H1 (cell line): ENCODE measurements at regions not wholly inside any gene's neighbourhood (a gene's known extent, or its start where the extent isn't known, plus 50 kb on each side); places are given as distances from the start of the nearest gene placed in this dataset.

Experiments used
- CTCF ChIA-PET: fragments of 300-600 bp; sonication (Branson Sonifier 250); formaldehyde crosslinking; loops from one replicate; lab custom pipeline; 2021; ENCODE audit not compliant: partially characterized antibody; lab: Charles Lee
- POLR2A ChIA-PET: fragments of 300-600 bp; sonication (Branson Sonifier 250); formaldehyde crosslinking; loops from one replicate; lab custom pipeline; 2021; ENCODE audit warnings: inconsistent platforms; ENCODE audit not compliant: partially characterized antibody; lab: Charles Lee
- DNase-seq, 2 experiments: peaks; one replicate each; pipeline versions ENCODE4 v3.0.0 to v3.0.0-alpha.2; 2010 to 2022; ENCODE audit warnings: low spot score in 2 of 2, low read depth in 1 of 2, mixed read lengths in 1 of 2
- FAIRE-seq: peaks from 2 replicates; lab custom pipeline; 2011; peaks lifted over from hg19 to GRCh38; lab: Jason Lieb, UNC
- H2AFZ ChIP-seq: 2 replicates; pipeline ENCODE4 v1.8.1; 2012; ENCODE audit warnings: low read length, inconsistent platforms
- H2AK5ac ChIP-seq: 2 replicates; pipeline ENCODE4 v1.6.1; 2013; ENCODE audit warnings: low read depth, low read length
- H2BK120ac ChIP-seq: replicated peaks from 2 replicates; pipeline ENCODE3; 2013; ENCODE audit warnings: low read depth, low read length, inconsistent platforms
- H2BK12ac ChIP-seq: 2 replicates; pipeline ENCODE4 v1.6.1; 2013; ENCODE audit warnings: low read depth, low read length
- H2BK15ac ChIP-seq: 2 replicates; pipeline ENCODE4 v1.6.1; 2013; ENCODE audit warnings: low read length
- H2BK20ac ChIP-seq: 2 replicates; pipeline ENCODE4 v1.6.1; 2013; ENCODE audit warnings: low read length
- H2BK5ac ChIP-seq: 2 replicates; pipeline ENCODE4 v1.6.1; 2013; ENCODE audit warnings: low read depth, low read length
- H3K14ac ChIP-seq: 2 replicates; pipeline ENCODE4 v1.6.1; 2013; ENCODE audit warnings: inconsistent platforms; ENCODE audit not compliant: insufficient read length
- H3K18ac ChIP-seq: 2 replicates; pipeline ENCODE4 v1.6.1; 2013; ENCODE audit warnings: low read length; ENCODE audit errors: extremely low read depth
- H3K23ac ChIP-seq: 2 replicates; pipeline ENCODE4 v1.6.1; 2013; ENCODE audit warnings: inconsistent platforms; ENCODE audit not compliant: insufficient read length
- H3K23me2 ChIP-seq: 2 replicates; pipeline ENCODE4 v1.6.1; 2013; ENCODE audit warnings: low read depth, low read length
- H3K27ac ChIP-seq: 2 replicates; pipeline ENCODE4 v1.6.1; 2011; ENCODE audit warnings: low read depth, low read length, inconsistent platforms
- H3K27me3 ChIP-seq, 4 experiments: replicated peaks in 1 of 4; 1 replicate in 1 of 4; 2 replicates in 3 of 4; pipeline versions ENCODE4 v1.6.1 to v1.8.1; 2011 to 2013; ENCODE audit warnings: low read length in 3 of 4, mild to moderate bottlenecking in 3 of 4, inconsistent platforms in 2 of 4, mixed read lengths in 2 of 4, moderate library complexity in 1 of 4; ENCODE audit not compliant: control insufficient read depth in 3 of 4, insufficient read depth in 3 of 4; ENCODE audit errors: extremely low read depth in 1 of 4
- H3K36me3 ChIP-seq, 4 experiments: 2 replicates each; pipeline versions ENCODE4 v1.6.1 to v1.8.1; 2011 to 2013; ENCODE audit warnings: mild to moderate bottlenecking in 4 of 4, low read length in 3 of 4, moderate library complexity in 2 of 4, control low read depth in 1 of 4, inconsistent platforms in 1 of 4; ENCODE audit not compliant: insufficient read depth in 4 of 4, control insufficient read depth in 2 of 4
- H3K4ac ChIP-seq: replicated peaks from 2 replicates; pipeline ENCODE3; 2013; ENCODE audit warnings: low read length, low read depth, mixed read lengths, inconsistent platforms; ENCODE audit not compliant: insufficient read length
- H3K4me1 ChIP-seq, 4 experiments: replicated peaks in 1 of 4; 1 replicate in 1 of 4; 2 replicates in 3 of 4; pipeline versions ENCODE4 v1.6.1 to v1.8.1; 2011 to 2013; ENCODE audit warnings: low read length in 3 of 4, inconsistent platforms in 2 of 4, mixed read lengths in 1 of 4; ENCODE audit not compliant: insufficient read depth in 4 of 4, control insufficient read depth in 3 of 4
- H3K4me2 ChIP-seq, 2 experiments: 2 replicates each; pipeline versions ENCODE4 v1.6.1 to v1.8.1; 2011 to 2013; ENCODE audit warnings: low read depth in 2 of 2, low read length in 2 of 2, control low read depth in 1 of 2, inconsistent platforms in 1 of 2, mild to moderate bottlenecking in 1 of 2; ENCODE audit not compliant: insufficient read depth in 1 of 2
- H3K4me3 ChIP-seq, 4 experiments: fragments of 200-600, 300-600 bp in 1 of 4; sonication (generic), shearing (Covaris generic), sonication (Bioruptor Twin) in 1 of 4; 2 replicates each; pipeline versions ENCODE4 v1.5.1 to v1.8.1; 2011 to 2016; ENCODE audit warnings: low read length in 4 of 4, low read depth in 3 of 4, control low read depth in 2 of 4, inconsistent platforms in 2 of 4, mild to moderate bottlenecking in 2 of 4, mixed read lengths in 1 of 4, moderate library complexity in 1 of 4; ENCODE audit not compliant: insufficient read depth in 2 of 4; ENCODE audit errors: extremely low read depth in 1 of 4
- H3K56ac ChIP-seq: replicated peaks from 2 replicates; pipeline ENCODE3; 2013; ENCODE audit warnings: low read depth, mild to moderate bottlenecking, mixed read lengths, low read length, inconsistent platforms; ENCODE audit not compliant: insufficient read length
- H3K79me1 ChIP-seq: 2 replicates; pipeline ENCODE4 v1.6.1; 2013; ENCODE audit warnings: low read depth, low read length, control low read depth
- H3K79me2 ChIP-seq, 2 experiments: 2 replicates each; pipeline versions ENCODE4 v1.6.1 to v1.8.1; 2012 to 2013; ENCODE audit warnings: low read length in 2 of 2, mild to moderate bottlenecking in 2 of 2, inconsistent platforms in 1 of 2; ENCODE audit not compliant: insufficient read depth in 2 of 2, control insufficient read depth in 1 of 2
- H3K9ac ChIP-seq, 4 experiments: replicated peaks in 1 of 4; 1 replicate in 1 of 4; 2 replicates in 3 of 4; pipeline versions ENCODE4 v1.6.1 to v1.8.1; 2011 to 2013; ENCODE audit warnings: low read depth in 3 of 4, low read length in 3 of 4, control low read depth in 2 of 4, mild to moderate bottlenecking in 2 of 4, moderate library complexity in 2 of 4, inconsistent platforms in 1 of 4; ENCODE audit errors: extremely low read depth in 1 of 4
- H3K9me3 ChIP-seq, 2 experiments: 2 replicates each; pipeline versions ENCODE4 v1.6.1 to v1.8.1; 2012 to 2013; ENCODE audit warnings: mild to moderate bottlenecking in 2 of 2, moderate library complexity in 2 of 2, control low read depth in 1 of 2, inconsistent platforms in 1 of 2, low read depth in 1 of 2, low read length in 1 of 2, mixed read lengths in 1 of 2; ENCODE audit not compliant: insufficient read depth in 2 of 2
- H4K20me1 ChIP-seq, 2 experiments: replicated peaks in 1 of 2; 2 replicates each; pipeline versions ENCODE3 to v1.8.1; 2011 to 2013; ENCODE audit warnings: inconsistent platforms in 2 of 2, low read length in 2 of 2, mild to moderate bottlenecking in 1 of 2; ENCODE audit not compliant: insufficient read depth in 2 of 2, control insufficient read depth in 1 of 2
- H4K5ac ChIP-seq: 2 replicates; pipeline ENCODE4 v1.6.1; 2013; ENCODE audit warnings: low read length, low read depth, mixed read lengths, inconsistent platforms; ENCODE audit not compliant: insufficient read length
- H4K8ac ChIP-seq: 2 replicates; pipeline ENCODE4 v1.8.0; 2013; ENCODE audit warnings: mild to moderate bottlenecking, moderate library complexity, low read length, inconsistent platforms; ENCODE audit not compliant: insufficient read depth; ENCODE audit errors: extremely low read depth
- H4K91ac ChIP-seq: replicated peaks from 2 replicates; pipeline ENCODE3; 2013; ENCODE audit warnings: low read length, mixed read lengths, inconsistent platforms; ENCODE audit not compliant: insufficient read length
- CBX8 ChIP-seq: fragments of 300-800, 300-1000 bp; sonication (generic); IDR thresholded peaks from 2 replicates; pipeline ENCODE4 v1.7.1; 2016; ENCODE audit warnings: low read depth, low read length, borderline replicate concordance
- CREB1 ChIP-seq: IDR thresholded peaks from 2 replicates; pipeline ENCODE4 v1.6.1; 2012; ENCODE audit warnings: inconsistent platforms
- EP300 ChIP-seq, 2 experiments: IDR thresholded peaks; 1 replicate in 1 of 2; 2 replicates in 1 of 2; pipeline ENCODE4 v1.6.1; 2011 to 2012; ENCODE audit warnings: low read depth in 2 of 2, low read length in 2 of 2, mild to moderate bottlenecking in 2 of 2, borderline replicate concordance in 1 of 2, inconsistent platforms in 1 of 2, moderate library complexity in 1 of 2
- SP2 ChIP-seq: IDR thresholded peaks from 2 replicates; pipeline ENCODE4 v1.6.1; 2012; ENCODE audit warnings: mild to moderate bottlenecking, low read length, inconsistent platforms
- SUZ12 ChIP-seq: fragments of 200-600 bp; sonication (generic); IDR thresholded peaks from 2 replicates; pipeline ENCODE4 v1.6.1; 2012; ENCODE audit warnings: mild to moderate bottlenecking, inconsistent platforms, low read length, moderate library complexity, mixed read lengths
- WGBS, 2 experiments: shearing (Covaris generic) in 1 of 2; methylation state at CpG; one replicate each; pipeline versions ENCODE4 v1.1.6 to v1.1.7; 2013 to 2015; ENCODE audit warnings: low lambda C conversion rate in 2 of 2, mixed read lengths in 2 of 2, inconsistent platforms in 1 of 2, low coverage in 1 of 2, missing lambda C conversion rate in 1 of 2; ENCODE audit not compliant: insufficient replicate concordance in 2 of 2, insufficient coverage in 1 of 2, insufficient read length in 1 of 2; ENCODE audit errors: extremely low coverage in 1 of 2, missing lambda C conversion rate in 1 of 2; 5-methylcytosine and 5-hydroxymethylcytosine counted together

DNA sequence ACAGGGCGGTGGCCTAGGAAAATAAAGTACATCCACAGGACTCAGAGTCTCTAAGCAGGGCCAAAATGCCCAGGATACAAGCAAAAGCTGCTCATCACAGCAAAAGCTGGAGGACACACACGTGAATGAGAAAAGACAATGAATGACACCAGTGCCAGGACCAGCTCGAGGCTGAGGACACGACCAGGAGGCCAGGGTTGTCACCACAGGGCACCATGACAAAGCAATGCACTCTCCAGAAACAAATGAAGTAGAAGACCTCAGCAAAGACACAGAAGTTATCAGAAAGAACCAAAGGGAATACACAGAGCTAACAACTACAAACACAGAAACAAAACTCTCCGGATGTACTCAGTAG is 92.1 kb downstream of the FOXL3 start:
- FAIRE-seq (no peak), DNase-seq (no peak)
- H3K18ac ChIP-seq = no peak overlapping the region; the same call in 1 of the 2 replicates
- H4K20me1 ChIP-seq = no peaks in the 10 kb centered on the region
- H3K9me3 ChIP-seq = peaks cover 3 to 6% of the 10 kb centered on the region in 2 experiments; a peak in 1 of 4 replicates
- H3K56ac ChIP-seq = no peak overlapping the region
- no peaks in the 10 kb centered on the region for H3K36me3 ChIP-seq
- no peak overlapping the region for H2BK5ac ChIP-seq
- H3K27me3 ChIP-seq = peaks cover 0 to 8% (median 5%) of the 10 kb centered on the region in 4 experiments; a peak in 4 of 7 replicates
- H3K4me1 ChIP-seq = peaks cover 0 to 19% (median 13%) of the 10 kb centered on the region in 4 experiments; a peak in 6 of 7 replicates
- H3K4ac ChIP-seq = no peak overlapping the region
- H3K23me2 ChIP-seq = peaks cover 2% of the 10 kb centered on the region; the same call in 1 of the 2 replicates
- peak overlapping the region; percentile 72; the same call in 1 of the 2 replicates for H2BK20ac ChIP-seq
- TF ChIP-seq CREB1 = no peak
- no peak for TF ChIP-seq SP2
- TF ChIP-seq EP300 (IDR thresholded peaks at IDR 0.05; ENCODE audit: borderline replicate concordance in 1 of 2, low read depth in 2 of 2, low read length in 2 of 2) = no peak
- TF ChIP-seq SUZ12 = no peak
- TF ChIP-seq CBX8 = no peak
- H2BK120ac ChIP-seq = peak overlapping the region; percentile 28
- ChIA-PET POLR2A (interaction anchor here (1.0 kb wide), 1 partner anchor 9 kb away, joined by 3 read pairs; no protein-coding TSS in a partner anchor), CTCF (no interaction called here)
- H2AFZ ChIP-seq = no peak overlapping the region
- no peak overlapping the region for H3K4me2 ChIP-seq
- H3K4me3 ChIP-seq = no peak overlapping the region
- no peak overlapping the region for H4K5ac ChIP-seq
- H4K8ac ChIP-seq = no peak overlapping the region
- no peak overlapping the region for H3K23ac ChIP-seq
- H4K91ac ChIP-seq = no peak overlapping the region
- H3K27ac ChIP-seq = no peak overlapping the region
- H3K79me1 ChIP-seq = no peaks in the 10 kb centered on the region
- H3K9ac ChIP-seq = no peak overlapping the region
- no peak overlapping the region for H3K14ac ChIP-seq
- 73% methylated on average over 5 of the region's 5 CpGs; no CpG with 5 or more reads in 1 of the 2 experiments for WGBS, 2 experiments
- no peak overlapping the region for H2AK5ac ChIP-seq
- 0 out of 2 replicates have a peak overlapping the region, but pooled peaks have one; percentile 81 for H2BK15ac ChIP-seq
- peak overlapping the region; percentile 50 for H2BK12ac ChIP-seq
- no peaks in the 10 kb centered on the region for H3K79me2 ChIP-seq
